ENCODE measurements at regions not wholly inside any gene's neighbourhood (a gene's known extent, or its start where the extent isn't known, plus 50 kb on each side); places are given as distances from the start of the nearest gene placed in this dataset.

DNA sequence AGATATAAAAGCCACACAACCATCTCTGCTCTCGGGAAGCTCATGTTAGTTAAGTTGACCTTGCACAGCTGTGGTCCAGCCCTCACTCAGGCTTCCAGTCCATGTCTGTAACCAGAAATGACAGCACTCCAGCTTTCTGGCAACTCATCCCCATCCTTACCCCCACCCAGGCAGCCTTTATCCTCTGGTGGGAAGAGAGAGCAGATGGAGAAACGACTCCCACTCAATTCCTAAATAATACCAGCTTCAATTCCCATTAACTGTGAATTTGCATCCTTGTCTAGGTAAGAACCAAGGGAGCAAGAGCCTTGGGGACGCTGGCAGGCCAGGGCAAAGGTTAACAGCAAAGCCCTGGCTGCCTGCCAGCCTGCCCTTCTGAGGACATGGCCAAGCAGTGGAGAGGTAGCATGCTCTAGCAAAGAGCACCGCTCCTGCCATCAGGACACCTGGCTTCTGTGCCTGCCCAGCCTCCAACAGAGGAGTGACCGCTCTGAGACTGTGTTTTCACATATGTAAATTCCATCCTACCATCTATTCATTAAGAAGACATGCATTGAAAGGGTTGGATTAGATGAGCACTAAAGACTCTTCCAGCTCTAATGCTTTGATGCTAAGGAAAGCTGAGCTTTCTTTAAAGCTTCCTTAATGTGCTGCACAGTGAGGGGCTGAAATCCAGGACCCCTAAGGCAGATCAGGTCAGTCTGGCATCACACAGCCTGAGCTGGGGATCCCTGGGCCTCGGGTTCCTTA lies 236.1 kb downstream of the GRIN2B start:
- FAIRE-seq, result no peak

DNA sequence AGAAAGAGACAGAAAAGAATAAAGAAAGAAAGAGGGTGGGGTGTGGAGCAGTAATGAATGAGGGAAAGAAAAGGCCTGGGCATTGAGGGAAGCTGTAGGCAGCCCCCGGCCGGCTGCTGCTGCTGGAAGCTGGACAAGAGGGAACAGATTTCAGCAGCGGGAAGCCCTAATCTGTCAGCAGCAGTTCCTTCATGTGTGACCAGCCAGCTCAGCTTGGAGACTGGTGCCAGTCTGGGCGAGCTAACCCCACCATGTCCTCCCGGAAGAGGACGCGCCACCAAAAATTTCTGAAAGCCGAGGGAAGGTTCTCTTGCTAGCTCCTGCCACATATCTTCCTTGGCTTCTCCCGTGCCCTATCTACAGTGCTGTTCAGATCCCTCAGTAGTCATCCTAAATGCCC lies 236.8 kb downstream of the GRIN2B start:
- FAIRE-seq, result no peak

DNA sequence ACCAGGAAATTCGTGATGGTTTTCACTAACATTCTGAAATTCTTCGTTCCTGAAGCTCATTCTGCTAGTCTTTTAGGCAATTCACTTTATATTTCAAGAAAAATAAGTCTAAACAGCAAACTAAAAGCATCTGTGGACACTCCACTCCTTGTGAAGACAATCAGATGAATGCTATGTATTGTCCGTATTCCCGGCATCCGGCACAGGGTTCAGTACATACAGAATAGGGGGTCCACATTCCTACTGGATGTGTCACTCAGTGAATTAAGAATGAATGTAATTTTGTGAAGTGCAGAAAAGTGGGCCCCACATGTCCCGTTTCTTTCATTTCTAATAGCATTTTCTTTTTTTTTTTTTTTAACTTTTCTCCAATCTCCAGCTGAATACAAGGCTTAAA lies 241.3 kb downstream of the GRIN2B start:
- no peak for FAIRE-seq

DNA sequence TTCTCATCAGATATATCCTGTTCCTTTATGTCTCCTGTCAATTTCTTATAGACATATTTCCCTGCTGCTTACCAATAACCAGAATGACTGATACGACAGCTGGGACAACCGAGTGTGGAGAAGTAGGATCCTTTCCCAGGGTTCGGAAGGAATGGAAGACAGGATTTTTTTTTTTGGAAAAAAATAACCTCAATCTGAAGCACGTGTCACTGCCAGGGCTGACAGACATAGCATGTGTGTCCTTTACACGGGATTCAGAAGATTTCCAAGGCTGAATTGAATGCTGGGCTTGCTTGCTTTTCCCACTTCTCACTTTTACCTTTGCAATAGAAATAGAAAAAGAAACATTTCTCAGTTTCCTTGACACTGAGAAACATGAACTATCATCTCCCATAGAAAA lies 245.7 kb downstream of the GRIN2B start:
- FAIRE-seq, result no peak

DNA sequence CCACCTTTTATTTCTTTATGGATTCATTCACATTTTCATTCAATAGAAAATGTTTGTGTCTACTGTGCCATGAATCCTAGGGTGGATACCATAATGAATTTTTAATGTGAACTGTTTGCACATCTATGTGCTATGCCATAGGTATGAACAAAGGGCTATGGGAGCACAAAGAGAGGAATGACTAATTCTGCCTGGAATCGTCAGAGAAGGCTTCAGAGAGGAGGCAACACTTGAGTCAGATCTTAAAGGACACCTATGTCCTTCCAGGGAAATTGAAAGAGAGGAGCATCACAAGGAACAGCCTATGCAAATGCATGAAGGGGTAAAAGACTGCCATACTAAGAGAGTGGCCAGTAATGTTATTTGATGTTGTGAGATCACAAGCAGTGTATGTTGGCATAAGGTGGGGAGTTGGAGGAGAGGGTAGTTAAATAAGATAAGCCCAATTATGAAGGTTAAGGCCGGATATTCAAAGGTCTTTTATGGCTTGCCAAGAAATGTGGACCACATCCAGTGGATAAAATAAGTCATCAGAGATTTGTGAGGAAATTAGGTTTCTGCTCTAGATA lies 246.7 kb downstream of the GRIN2B start:
- FAIRE-seq, result no peak

DNA sequence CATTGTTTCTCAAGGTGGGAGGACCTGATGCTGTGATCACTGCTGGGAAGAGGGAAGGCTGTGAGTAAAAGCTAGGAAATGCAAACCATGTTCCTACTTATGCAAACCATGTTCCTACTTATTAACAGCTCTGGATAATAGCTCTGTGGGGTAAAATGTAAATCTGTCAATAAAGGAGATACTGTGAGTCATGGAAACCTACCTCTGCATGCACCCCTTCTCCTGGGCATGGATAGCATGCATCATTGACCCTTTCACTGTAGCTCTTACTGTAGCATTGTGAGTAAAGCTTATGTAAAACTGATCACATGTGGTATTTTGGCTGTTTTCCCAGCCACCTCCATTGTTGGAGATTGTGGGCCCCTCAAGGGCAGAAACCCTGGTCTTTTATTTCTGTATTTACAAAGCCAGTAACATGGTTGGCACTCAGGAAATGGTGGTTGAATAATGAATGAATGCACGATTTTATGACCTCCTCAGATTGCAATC lies 253.7 kb downstream of the GRIN2B start:
- FAIRE-seq, result no peak

DNA sequence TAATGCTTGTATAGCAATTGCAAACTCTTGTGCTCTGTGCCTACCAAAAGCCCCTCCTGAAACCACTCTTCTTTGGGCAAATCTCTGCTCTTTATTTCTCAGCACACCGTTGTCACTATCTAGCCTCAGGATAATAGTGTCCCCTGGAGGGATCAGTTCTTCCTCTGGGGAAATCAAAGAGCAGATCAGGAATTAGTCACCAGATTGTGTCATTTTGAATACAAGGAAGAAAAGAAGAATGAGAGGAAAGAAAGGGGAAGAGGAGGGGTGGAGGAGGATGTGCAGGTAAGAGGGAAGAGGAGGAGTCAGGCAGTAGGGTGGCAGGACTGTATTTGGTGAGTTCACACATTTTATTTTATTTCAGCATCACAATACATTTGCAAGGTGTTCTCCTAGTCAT lies 256.4 kb downstream of the GRIN2B start:
- no peak for FAIRE-seq

DNA sequence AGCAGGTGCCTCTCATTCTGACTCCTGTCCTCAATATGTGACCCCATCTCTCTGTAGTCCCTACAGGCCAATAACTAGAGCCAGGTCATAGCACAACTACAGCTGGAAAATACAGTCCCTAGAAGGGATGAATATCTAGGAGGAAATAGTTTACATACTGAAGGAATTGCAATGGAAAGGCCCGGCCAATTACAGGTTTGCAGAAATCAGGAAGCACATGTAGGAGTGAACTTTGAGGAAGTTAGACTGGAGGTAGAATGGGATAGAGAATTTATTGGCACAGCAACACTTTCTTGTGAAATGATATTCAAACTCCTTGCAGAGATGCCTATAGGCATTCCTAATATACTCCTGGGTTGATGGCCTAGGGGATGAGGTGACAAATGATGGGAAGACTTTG lies 257.3 kb downstream of the GRIN2B start:
- FAIRE-seq, result no peak

DNA sequence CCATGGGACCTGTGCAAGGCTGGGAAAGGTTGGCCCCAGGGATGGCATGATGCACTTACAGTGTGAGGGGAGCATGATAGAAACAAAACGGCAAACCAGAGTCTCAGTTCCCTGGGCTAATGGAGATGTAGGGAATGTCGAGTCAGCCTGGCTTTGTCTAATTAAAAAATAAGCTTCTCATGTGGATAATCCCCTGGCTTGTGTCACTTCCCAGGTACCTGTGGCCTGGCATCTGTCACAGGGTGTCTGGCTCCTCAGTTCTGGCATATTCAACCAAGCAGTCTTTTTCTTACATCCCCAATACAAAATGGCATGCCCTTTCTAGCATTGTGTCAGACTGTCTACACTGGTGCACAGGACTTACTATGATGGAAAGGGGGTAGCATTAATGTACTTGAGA lies 261.4 kb downstream of the GRIN2B start:
- FAIRE-seq, result no peak

DNA sequence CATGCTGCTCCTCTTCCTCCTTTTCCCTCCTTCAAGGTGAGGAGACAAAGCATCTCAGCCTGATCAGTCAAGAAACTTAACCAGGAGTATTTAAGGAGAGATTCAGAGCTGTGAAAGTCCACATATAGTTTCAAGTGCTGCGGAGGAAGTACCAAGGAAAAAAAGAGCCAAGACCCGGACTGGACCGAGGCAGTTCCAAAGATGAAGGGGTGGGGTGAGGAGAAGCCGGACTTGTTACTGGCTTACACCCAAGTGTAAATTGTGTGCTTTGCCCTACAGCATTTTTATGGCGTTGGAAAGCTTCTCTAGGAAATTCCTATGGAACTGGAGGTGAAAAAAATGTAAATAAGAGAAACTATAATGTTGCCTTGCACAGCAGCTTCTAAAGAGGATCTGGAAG lies 263.1 kb downstream of the GRIN2B start:
- no peak for FAIRE-seq

DNA sequence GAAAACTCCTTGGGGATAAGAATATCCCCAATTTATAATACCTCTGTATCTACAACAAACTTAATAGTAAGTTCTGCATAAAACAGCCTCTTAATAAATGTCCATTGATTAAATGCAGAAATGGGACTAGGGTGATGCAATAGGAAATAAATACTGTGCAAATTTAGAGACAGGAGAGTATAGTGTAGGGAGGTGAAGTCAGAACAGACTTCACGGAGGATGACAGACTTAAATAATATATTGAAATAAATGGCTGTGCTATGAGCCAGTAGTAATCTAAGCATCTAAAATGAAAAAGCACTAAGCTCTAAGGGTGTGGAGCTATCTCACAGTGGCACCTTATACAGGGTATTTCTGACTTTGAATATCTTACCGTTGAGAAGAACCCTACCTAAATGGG lies 265.3 kb downstream of the GRIN2B start:
- FAIRE-seq, result no peak

DNA sequence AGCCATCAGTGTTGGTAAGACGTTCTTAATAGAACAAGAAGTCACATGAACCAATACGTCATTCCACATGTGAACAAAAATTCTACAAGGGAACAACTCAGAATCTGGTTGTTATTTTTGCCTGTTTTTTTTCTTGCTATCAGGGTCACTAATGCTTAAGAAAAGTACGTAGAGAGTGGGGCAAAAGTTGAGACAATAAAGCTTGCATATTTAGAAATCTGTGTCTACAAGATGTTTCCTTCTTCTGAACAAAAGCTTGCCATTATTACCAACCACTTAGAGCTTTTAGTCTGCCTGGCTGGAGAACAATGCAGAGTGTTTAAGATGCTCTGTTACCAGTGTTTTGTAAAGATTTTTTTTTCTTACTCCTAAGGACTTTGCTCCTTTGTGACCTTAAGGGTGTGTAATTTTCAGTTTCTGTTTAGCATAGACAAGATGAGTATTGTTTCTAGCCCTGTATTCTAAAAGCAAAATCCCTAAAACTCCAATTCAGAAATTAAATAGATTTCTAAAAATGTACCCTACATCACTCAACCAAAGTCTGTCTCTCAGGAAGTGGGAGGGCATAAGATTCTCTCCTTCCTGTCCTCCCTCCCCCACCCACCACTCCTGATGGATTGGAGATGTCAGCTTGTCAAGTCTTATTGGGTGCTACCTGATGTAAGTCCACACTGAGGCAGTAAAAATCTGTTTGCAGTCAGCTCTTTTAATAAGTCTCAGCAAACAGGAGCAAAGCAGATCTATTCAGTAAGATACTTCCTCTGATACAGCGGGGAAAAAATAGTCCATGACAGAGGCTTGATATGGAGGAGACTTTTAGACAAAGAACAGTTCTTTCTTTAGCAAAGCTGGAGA lies 267.6 kb downstream of the GRIN2B start:
- FAIRE-seq, result no peak

DNA sequence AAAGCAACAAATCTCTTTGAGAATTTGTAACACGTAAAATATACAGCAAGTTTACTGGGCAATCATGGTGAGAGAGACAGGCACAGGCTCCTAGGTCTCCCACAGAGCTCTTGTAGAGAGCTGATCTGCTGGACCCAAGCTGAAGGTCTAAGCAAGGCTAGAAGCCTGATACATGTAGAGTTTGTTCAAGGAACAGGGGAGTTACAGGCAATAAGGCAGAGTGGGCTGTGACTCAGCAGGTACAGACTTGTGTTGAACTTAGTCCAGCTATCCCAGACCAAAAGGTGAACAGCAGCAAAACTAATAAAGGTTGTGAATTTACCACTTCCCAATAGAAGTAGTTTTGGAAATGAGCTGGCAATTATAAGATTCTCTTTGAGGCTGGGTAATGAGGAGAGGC lies 273.6 kb downstream of the GRIN2B start:
- FAIRE-seq, result no peak

DNA sequence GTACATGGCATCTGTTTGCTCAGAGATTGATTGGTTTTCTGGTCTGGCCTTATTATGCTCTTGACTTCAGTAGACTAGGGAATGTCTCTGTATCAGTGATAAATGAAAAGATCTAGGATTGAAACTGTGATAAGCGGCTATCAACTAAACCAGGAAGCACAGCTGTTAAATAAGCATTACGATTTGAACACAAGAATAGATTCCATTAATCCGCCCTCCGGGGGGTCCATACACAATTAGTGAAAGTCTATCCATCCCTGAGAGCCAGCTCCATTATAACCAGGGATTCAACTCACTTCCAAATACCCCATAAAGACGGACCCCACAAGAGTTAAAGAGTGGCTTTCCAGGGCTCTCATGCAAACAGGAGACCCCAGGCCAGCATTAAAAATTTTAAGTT lies 279.0 kb downstream of the GRIN2B start:
- no peak for FAIRE-seq

DNA sequence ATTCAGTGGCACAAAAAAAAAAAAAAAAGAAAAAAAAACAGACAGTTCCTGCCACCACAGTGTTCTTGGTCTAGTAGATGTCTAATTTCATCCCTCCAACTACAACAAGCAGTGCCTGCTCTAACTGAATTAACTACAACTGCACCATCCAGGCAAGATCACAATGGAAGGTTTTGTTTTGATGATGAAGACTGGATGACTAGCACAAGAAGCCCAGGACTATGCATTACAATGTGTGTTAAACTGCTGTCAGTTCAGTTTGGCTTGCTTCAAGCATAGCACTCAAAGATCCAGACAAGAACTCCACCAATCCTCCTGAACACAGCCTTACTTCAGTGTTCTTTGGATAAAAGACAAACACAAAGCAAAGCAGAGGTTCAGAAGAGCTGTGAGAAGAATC lies 279.9 kb downstream of the GRIN2B start:
- FAIRE-seq, result no peak

DNA sequence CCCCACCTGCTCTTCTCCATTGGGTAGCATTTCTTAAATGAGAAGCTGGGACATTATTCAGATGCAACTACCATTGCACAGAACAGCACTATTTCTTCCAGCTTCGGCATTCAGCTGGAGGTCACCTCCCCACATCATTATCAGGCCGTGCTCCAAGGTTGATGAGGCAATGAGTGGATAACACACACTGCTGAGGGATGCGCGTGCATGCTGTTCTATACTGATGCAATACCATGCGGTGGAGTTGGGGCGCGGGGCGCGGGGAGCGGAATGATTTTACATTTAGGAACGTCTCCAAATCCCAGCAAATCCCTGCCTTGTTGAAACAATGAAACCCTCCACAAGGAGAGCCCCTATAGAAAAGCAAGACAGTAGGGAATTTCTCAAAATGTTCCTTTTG lies 283.4 kb downstream of the GRIN2B start:
- no peak for FAIRE-seq

DNA sequence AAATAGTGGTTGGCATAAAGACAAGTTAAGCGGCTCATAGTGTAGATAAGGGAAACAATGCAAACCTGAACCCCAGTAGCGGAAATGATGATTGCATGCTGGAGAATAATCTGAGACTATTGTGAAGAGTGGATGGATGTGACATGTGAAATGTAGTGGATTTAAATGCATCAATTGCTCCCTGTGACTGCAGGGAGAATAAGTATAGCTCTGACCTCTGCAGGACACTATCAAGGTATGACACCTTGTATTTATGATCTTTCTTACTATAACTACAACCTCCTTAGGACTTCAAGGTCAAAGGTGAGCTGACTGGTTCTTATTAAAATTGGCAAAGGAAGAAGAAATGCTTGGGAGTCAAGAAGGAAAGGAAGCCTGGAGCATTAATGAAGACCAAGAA lies 285.6 kb downstream of the GRIN2B start:
- no peak for FAIRE-seq

DNA sequence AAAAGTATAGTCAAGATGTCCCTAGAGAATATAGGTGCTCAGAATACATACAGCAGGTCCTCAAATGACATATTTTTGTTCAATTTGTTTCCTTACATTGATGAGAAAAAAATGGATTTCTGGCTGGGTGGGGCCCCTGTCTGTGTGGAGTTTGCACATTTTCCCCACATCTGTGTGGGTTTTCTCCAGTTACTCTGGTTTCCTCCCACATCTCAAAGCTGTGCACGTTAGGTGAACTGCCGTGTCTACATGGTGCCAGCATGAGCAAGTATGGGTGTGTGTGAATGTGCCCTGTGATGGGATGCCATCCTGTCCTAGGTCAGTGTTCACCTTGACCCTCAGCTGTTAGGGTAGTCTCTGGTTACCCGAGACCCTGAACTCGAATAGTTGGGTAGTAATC lies 289.1 kb downstream of the GRIN2B start:
- no peak for FAIRE-seq

DNA sequence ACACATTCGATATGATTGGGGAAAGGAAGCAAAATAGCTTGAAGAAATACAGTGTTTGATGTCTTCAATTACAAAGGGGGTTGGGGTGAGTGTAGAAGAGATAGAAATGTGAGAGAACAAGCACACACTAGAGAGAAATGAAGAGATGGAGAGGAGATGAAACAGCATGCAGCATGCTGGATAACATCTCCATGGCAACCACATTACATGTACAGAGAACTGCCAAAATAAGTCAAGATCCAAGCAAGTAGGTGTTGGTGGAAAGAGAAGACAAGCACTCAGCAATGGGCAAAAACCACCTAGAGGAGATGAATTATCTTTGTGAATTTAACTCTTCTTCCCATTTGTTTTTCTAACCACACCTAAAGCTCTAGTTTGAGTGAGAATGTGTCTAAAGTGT lies 289.8 kb downstream of the GRIN2B start:
- no peak for FAIRE-seq

DNA sequence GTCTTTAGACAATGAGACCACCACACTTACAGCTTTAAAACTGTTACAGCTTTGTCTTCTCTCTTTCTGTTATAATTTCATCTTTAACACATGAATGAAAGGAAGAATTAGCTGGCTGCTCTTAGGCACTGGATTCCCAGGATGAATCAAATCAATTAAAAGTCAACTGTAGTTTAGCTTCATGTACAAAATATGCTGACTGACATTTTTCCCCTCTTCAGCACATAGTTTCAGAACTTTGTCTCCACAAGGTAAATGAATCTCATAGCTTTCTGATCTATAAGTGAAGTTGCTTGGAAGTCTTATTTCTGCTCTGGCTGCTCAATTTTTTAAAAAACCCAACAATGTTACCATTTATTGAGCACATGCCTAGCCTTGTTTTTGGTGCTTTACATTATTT lies 293.8 kb downstream of the GRIN2B start:
- no peak for FAIRE-seq

DNA sequence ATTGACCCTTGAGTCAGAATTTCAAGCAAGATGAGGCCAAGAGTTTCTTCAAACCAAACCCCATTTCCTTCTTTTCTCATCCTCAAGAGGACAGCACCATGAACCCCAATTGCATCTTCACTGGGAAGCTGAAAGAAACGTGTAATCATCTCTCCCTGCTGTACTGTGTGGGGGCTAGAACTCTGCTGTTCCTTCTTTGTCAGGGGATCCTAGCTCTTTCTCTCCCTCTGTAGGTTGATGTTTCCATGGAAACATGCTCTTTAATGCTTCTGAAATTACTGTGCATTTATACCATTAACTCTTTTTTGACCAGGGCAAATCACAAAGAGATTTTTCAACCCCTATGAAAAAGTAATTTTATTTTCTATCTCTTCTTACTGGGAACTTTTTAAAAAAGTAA lies 295.1 kb downstream of the GRIN2B start:
- no peak for FAIRE-seq

DNA sequence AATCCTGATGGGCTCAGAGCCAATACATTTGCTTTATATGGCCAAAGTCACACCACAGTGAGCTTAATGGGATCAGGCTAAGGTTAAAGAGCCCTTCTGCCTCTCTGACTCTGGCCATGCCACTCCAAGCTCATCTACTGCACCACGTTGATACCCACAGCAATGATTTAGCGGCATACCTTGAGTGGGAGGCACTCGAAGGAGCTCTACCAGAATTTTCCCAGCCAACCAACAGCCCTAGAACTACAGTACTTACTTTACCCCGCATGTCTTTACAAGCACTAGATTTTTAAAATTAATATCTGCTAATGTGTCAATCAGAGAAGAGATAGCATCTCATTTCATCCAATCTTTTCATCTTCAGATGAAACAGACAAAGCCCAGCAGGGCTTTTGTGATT lies 300.5 kb downstream of the GRIN2B start:
- FAIRE-seq, result no peak

DNA sequence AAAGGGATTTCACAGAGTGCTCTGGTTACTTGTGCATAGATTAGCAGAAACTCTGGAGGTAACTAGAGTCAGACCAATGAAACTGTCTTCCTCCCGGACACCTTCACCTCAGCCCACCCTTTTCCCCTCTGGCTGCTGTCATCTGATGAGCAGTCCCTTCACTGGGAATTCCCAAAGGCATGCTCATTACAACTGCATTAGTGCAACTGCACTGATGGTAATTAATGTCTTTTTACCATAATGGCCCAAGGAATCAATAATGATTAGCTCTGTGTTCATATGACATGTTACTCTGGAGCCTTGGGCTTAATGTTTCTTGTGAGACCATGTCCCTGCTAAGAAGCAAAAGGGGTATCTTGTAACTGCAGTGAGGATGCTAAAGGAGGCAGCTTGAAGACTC lies 304.5 kb downstream of the GRIN2B start:
- no peak for FAIRE-seq

DNA sequence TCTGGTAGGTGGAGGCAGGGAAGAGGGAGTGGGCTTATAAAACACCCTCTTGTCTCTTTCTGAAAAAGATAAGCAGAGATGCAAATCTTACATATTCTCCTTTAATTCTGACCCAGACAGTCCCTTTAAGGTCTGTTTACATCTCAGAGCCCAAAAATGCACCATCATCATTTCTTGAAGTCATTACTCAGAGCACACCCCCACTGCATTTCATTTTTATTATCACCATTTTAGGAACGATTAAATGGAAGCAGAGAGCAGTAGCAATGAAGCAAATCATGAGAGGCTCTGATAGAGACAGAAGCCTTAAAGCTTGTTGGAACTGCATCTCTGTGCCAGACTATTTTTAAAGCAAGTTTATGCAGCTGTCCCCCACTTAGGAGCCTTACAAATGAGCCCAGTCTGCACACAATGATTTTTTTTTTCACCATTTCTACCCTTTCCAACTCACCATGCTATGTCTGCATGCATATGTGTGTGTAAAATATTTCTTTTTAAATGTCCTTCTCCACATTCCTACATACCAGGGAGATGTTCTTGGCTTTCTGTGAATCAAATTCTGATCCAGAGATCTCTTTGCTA lies 311.0 kb downstream of the GRIN2B start:
- no peak for FAIRE-seq
